ENCODE measurements at regions not wholly inside any gene's neighbourhood (a gene's known extent, or its start where the extent isn't known, plus 50 kb on each side); places are given as distances from the start of the nearest gene placed in this dataset.

DNA sequence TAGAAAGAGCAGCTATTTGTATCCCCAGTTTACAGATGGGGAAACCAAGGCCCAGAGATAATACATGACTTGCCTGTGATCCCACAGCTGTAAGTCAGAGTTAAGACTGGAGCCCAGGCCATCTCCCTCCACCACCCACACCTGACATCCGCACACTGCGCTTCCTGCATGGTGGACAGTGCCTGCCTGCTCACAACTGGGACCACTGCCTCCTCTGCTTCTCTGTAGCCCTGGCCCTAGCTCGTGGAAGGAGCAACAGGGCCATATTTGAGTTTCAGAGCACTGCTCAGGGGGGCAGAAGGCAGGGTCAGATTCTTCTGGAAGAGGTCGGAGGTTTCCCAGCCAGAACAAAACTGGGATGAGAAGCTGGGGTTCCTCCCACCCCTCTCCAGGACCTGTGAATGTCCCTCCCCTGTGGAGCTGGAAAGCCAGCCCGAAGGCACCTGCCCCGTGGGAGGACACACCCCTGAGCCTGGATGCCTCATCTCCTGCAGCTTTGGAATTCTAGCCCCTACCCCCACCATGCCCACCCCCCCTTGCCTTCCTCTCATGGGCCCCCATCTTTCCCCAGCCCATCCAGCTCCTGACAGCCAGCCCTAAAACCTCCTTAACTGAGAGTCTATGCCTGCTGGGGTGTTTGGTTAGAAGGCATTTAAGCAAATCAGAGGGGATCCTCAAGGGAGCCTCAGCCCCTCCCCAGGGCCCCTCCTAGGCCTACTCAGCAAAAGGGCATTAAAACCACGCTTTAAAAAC lies 100.1 kb downstream of the TPRA1 start:
- H3K23ac ChIP-seq (ENCODE audit: insufficient read length, low read depth, low read length): no peak overlapping the region
- no peak overlapping the region for H3K14ac ChIP-seq (ENCODE audit: insufficient read depth, low read length)
- H4K20me1 ChIP-seq (ENCODE audit: control insufficient read depth, insufficient read depth, insufficient read length): peaks cover 2% of the 10 kb centered on the region
- H3K23me2 ChIP-seq (ENCODE audit: insufficient read length, low read depth, low read length, poor library complexity, severe bottlenecking): no peaks in the 10 kb centered on the region
- no peak overlapping the region for H4K91ac ChIP-seq (ENCODE audit: insufficient read length, low read depth, low read length)
- H3K4me2 ChIP-seq (ENCODE audit: insufficient read depth, insufficient read length, low read length): no peak overlapping the region
- no peak overlapping the region for H3K27ac ChIP-seq (ENCODE audit: insufficient read length, low read depth, low read length)
- no peaks in the 10 kb centered on the region for H3K27me3 ChIP-seq (ENCODE audit: insufficient read depth, low read length)
- H3K18ac ChIP-seq (ENCODE audit: insufficient read length, low read depth, low read length): peak overlapping the region; percentile 22
- no peak for DNase-seq
- Mint-ChIP-seq H3K27me3 (ENCODE audit: low read depth) (peaks cover 7% of the 10 kb centered on the region), H3K36me3 (ENCODE audit: insufficient read depth in 1 of 3, low read depth in 3 of 3) (peaks cover 12 to 21% (median 14%) of the 10 kb centered on the region in 3 experiments), H3K9me3 (peaks cover 16 to 18% of the 10 kb centered on the region in 2 experiments), H3K4me3 (no peak overlapping the region), H3K27ac (no peak overlapping the region), H3K4me1 (peaks cover 15 to 24% of the 10 kb centered on the region in 2 experiments)
- no peak overlapping the region for H2BK12ac ChIP-seq (ENCODE audit: insufficient read length, low read depth, low read length)
- H3K4me1 ChIP-seq (ENCODE audit: insufficient read depth, low read length): no peaks in the 10 kb centered on the region; the same call in 1 of the 2 replicates
- WGBS (ENCODE audit: extremely low coverage, insufficient read length, low lambda C conversion rate): no CpG with 5 or more reads among the region's 7 CpGs
- no peak overlapping the region for H3K9ac ChIP-seq (ENCODE audit: extremely low read depth, insufficient read length, low read length)
- no peaks in the 10 kb centered on the region for H3K79me2 ChIP-seq (ENCODE audit: insufficient read depth, low read length)
- H2AK5ac ChIP-seq (ENCODE audit: insufficient read length, low read length): no peak overlapping the region
- no peak overlapping the region for H3K4ac ChIP-seq (ENCODE audit: low read depth, low read length)
- H2AFZ ChIP-seq (ENCODE audit: low read length): no peak overlapping the region
- H2BK20ac ChIP-seq (ENCODE audit: low read depth, low read length, poor library complexity, severe bottlenecking): no peak overlapping the region
- no peak overlapping the region for H2BK5ac ChIP-seq (ENCODE audit: insufficient read length, low read length)
- H3K79me1 ChIP-seq (ENCODE audit: insufficient read depth, low read depth, low read length, poor library complexity, severe bottlenecking): no peaks in the 10 kb centered on the region
- TF ChIP-seq CTCF (conservative IDR thresholded peaks at IDR 0.05): no peak
- no peak overlapping the region for H4K5ac ChIP-seq (ENCODE audit: insufficient read length, low read depth, low read length)
- no peaks in the 10 kb centered on the region for H3K9me3 ChIP-seq (ENCODE audit: control insufficient read depth, low read depth, low read length)
- no peak overlapping the region for H3T11ph ChIP-seq (ENCODE audit: low read length)
- no peak overlapping the region for H2BK15ac ChIP-seq (ENCODE audit: low read depth, low read length)
- H4K8ac ChIP-seq (replicated peaks; ENCODE audit: insufficient read length, low read depth, low read length): no peak overlapping the region
- no peak overlapping the region for H3K56ac ChIP-seq (ENCODE audit: insufficient read length, low read depth, low read length)
- no peak overlapping the region for H2BK120ac ChIP-seq (ENCODE audit: low read depth, low read length, poor library complexity, severe bottlenecking)
